Brain microvascular endothelial cell (primary cell): ENCODE measurements at regions not wholly inside any gene's neighbourhood (a gene's known extent, or its start where the extent isn't known, plus 50 kb on each side); places are given as distances from the start of the nearest gene placed in this dataset.

Source experiments
- DNase-seq: peaks from one replicate; pipeline ENCODE4 v3.0.0-alpha.2; 2020
- H3K27ac ChIP-seq: fragments of 250-450 bp; sonication (Bioruptor Pico); 2 replicates; pipeline ENCODE4 v1.5.1; 2020; ENCODE audit warnings: mild to moderate bottlenecking, moderate library complexity
- H3K27me3 ChIP-seq: fragments of 250-450 bp; sonication (Bioruptor Pico); replicated peaks from 2 replicates; pipeline ENCODE4 v1.5.1; 2020; ENCODE audit warnings: mild to moderate bottlenecking
- H3K36me3 ChIP-seq: fragments of 250-450 bp; sonication (Bioruptor Pico); replicated peaks from 2 replicates; pipeline ENCODE4 v1.5.1; 2020; ENCODE audit warnings: mild to moderate bottlenecking
- H3K4me3 ChIP-seq: 2 replicates; pipeline ENCODE4 v1.5.1; 2011; ENCODE audit warnings: low read depth, mild to moderate bottlenecking, control low read depth, low read length, moderate library complexity
- CTCF ChIP-seq: IDR thresholded peaks from 2 replicates; pipeline ENCODE4 v1.5.1; 2011; ENCODE audit warnings: low read depth, mild to moderate bottlenecking, moderate library complexity, low read length, control low read depth, inconsistent platforms; ENCODE audit errors: missing control alignments
- in situ Hi-C: cut with HindIII; loops from 2 replicates; pipeline ENCODE4 v1.10.0; 2017; ENCODE audit warnings: low sequenced_read_pairs, low pct_ligation_motif_present

GRCh38 chr7:19944363-19945120 is 171.1 kb upstream of the TMEM196 start:
- no peaks in the 10 kb centered on the region for H3K27me3 ChIP-seq
- H3K4me3 ChIP-seq, result no peak overlapping the region
- no peak overlapping the region for H3K27ac ChIP-seq
- no peaks in the 10 kb centered on the region for H3K36me3 ChIP-seq
- DNase-seq, result no peak
- no peak for TF ChIP-seq CTCF
- in situ Hi-C loops, result no loop called here

- H3K27ac ChIP-seq, result peak overlapping the region; percentile 27
- in situ Hi-C loops, result no loop called here
- TF ChIP-seq CTCF, result no peak
- H3K27me3 ChIP-seq, result no peaks in the 10 kb centered on the region
- DNase-seq, result peak; percentile 77
- H3K36me3 ChIP-seq, result no peaks in the 10 kb centered on the region
- H3K4me3 ChIP-seq, result no peak overlapping the region
These were observed 166.3 kb upstream of the TMEM196 start for GRCh38 chr7:19939746-19940145.

GRCh38 chr7:19932549-19933249 is 159.3 kb upstream of the TMEM196 start:
- no peak for DNase-seq
- in situ Hi-C loops, result no loop called here
- Histone ChIP-seq H3K4me3 (no peak overlapping the region), H3K36me3 (no peaks in the 10 kb centered on the region), H3K27me3 (no peaks in the 10 kb centered on the region), H3K27ac (no peak overlapping the region)
- no peak for TF ChIP-seq CTCF

- no peak overlapping the region for H3K4me3 ChIP-seq
- H3K27me3 ChIP-seq, result no peaks in the 10 kb centered on the region
- no peak overlapping the region for H3K27ac ChIP-seq
- H3K36me3 ChIP-seq, result no peaks in the 10 kb centered on the region
- no peak for DNase-seq
- in situ Hi-C loops, result no loop called here
- TF ChIP-seq CTCF, result no peak
These were observed 157.4 kb upstream of the TMEM196 start for GRCh38 chr7:19930851-19931250.

GRCh38 chr7:19930051-19930450 is 156.6 kb upstream of the TMEM196 start:
- DNase-seq, result no peak
- Histone ChIP-seq H3K36me3 (no peaks in the 10 kb centered on the region), H3K27ac (no peak overlapping the region), H3K4me3 (no peak overlapping the region), H3K27me3 (no peaks in the 10 kb centered on the region)
- in situ Hi-C loops, result no loop called here
- no peak for TF ChIP-seq CTCF

- H3K27ac ChIP-seq, result no peak overlapping the region
- in situ Hi-C loops, result no loop called here
- H3K27me3 ChIP-seq, result no peaks in the 10 kb centered on the region
- no peak for DNase-seq
- no peaks in the 10 kb centered on the region for H3K36me3 ChIP-seq
- TF ChIP-seq CTCF, result no peak
- no peak overlapping the region for H3K4me3 ChIP-seq
These were observed 154.8 kb upstream of the TMEM196 start for GRCh38 chr7:19928247-19928646.
